ENCODE measurements at regions not wholly inside any gene's neighbourhood (a gene's known extent, or its start where the extent isn't known, plus 50 kb on each side); places are given as distances from the start of the nearest gene placed in this dataset.
"Not testable (repeated sequence)": the region's sequence is repeated elsewhere in the genome, so short reads cannot be mapped to it uniquely, and the experiment has no call there.

DNA sequence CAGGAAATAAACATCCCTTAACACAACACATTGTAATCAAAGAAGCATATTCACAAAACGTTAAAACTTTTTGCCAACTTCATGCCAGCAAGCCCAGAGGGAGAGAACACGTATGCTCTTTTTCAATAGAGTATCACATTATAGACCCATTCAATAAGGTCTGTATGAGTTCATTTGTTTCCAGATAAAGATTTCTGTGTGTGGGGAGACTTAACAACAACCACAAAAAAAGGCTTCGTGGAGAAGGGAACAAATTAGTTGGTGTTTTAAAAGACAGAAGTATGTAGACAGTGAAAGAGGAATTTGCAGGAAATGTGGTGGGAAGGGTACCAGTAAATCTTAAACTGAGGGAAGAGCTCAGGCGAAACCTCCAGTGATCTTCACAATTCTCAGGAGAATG is 103.4 kb downstream of the SPDYE17 start:
- in situ Hi-C loops (cut with MboI; ENCODE audit: low pct_unique_long_range_greater_than_20kb, low sequenced_read_pairs); DNase-seq: not testable (repeated sequence)

- in situ Hi-C loops (cut with MboI; ENCODE audit: low pct_unique_long_range_greater_than_20kb, low sequenced_read_pairs); DNase-seq: not testable (repeated sequence)
Measured at GRCh38 chr7:76927741-76928393, 104.3 kb downstream of the SPDYE17 start.

GRCh38 chr7:76926416-76926815 is 105.7 kb downstream of the SPDYE17 start:
- in situ Hi-C loops (cut with MboI; ENCODE audit: low pct_unique_long_range_greater_than_20kb, low sequenced_read_pairs); DNase-seq: not testable (repeated sequence)

GRCh38 chr7:76924756-76925155 is 107.4 kb downstream of the SPDYE17 start:
- DNase-seq; in situ Hi-C loops (cut with MboI; ENCODE audit: low pct_unique_long_range_greater_than_20kb, low sequenced_read_pairs): not testable (repeated sequence)

- DNase-seq; in situ Hi-C loops (cut with MboI; ENCODE audit: low pct_unique_long_range_greater_than_20kb, low sequenced_read_pairs): not testable (repeated sequence)
Measured at GRCh38 chr7:76918619-76919018, 113.5 kb downstream of the SPDYE17 start.

GRCh38 chr7:76914361-76914760 is 117.8 kb downstream of the SPDYE17 start:
- DNase-seq, result not testable (repeated sequence)

DNA sequence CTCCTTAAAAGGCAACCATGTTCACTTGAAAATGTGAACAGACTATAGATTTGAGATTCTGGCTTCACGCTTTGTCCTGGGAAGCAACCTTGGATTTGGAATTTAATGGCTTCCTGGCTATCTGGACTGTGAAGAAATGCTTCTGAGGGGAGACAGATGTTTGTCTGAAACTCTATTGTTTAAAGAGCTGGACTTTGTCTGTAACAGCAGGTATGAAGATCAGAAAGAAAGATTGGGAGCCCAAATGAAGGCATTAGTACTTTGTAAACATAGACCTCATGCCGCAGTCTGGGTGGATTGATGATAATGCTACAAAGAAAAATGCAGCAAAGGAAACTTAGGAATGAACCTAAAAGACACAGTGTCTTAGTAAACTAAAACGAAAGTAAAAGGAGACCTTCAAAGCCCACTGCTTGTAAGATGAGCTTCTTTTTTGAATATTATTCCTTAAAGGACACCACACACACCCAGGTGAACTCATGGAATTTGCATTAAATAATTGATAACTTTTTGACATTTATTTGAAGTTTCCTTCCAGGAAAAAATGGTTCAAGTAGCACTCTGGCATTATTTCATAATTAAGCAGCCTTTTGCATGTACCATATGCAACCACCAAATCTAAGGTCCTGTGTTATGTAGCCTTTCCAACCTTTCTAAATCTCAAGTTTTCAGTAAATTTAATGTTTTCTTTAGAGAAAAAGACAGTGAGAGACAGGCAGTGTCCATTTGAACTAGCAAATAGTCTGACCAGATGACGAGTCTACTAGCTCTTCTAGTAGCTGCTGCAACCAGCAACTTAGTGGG is 119.9 kb downstream of the SPDYE17 start:
- in situ Hi-C loops (cut with MboI; ENCODE audit: low pct_unique_long_range_greater_than_20kb, low sequenced_read_pairs); DNase-seq: not testable (repeated sequence)

More at GRCh38 chr7:76914361-76914760, 117.8 kb downstream of the SPDYE17 start:
- in situ Hi-C loops (cut with MboI; ENCODE audit: low pct_unique_long_range_greater_than_20kb, low sequenced_read_pairs), result not testable (repeated sequence)

- DNase-seq; in situ Hi-C loops (cut with MboI; ENCODE audit: low pct_unique_long_range_greater_than_20kb, low sequenced_read_pairs): not testable (repeated sequence)
Measured at GRCh38 chr7:76904688-76905087, 127.5 kb downstream of the SPDYE17 start.

- in situ Hi-C loops (cut with MboI; ENCODE audit: low pct_unique_long_range_greater_than_20kb, low sequenced_read_pairs); DNase-seq: not testable (repeated sequence)
Measured at GRCh38 chr7:76901944-76902710, 130.0 kb downstream of the SPDYE17 start.

GRCh38 chr7:76898807-76899206 is 133.4 kb downstream of the SPDYE17 start:
- in situ Hi-C loops (cut with MboI; ENCODE audit: low pct_unique_long_range_greater_than_20kb, low sequenced_read_pairs); DNase-seq: not testable (repeated sequence)

- DNase-seq; in situ Hi-C loops (cut with MboI; ENCODE audit: low pct_unique_long_range_greater_than_20kb, low sequenced_read_pairs): not testable (repeated sequence)
Measured at GRCh38 chr7:76897007-76897406, 135.2 kb downstream of the SPDYE17 start.

- DNase-seq; in situ Hi-C loops (cut with MboI; ENCODE audit: low pct_unique_long_range_greater_than_20kb, low sequenced_read_pairs): not testable (repeated sequence)
Measured at GRCh38 chr7:76895696-76896095, 136.5 kb downstream of the SPDYE17 start.

- in situ Hi-C loops (cut with MboI; ENCODE audit: low pct_unique_long_range_greater_than_20kb, low sequenced_read_pairs); DNase-seq: not testable (repeated sequence)
Measured at GRCh38 chr7:76891771-76892170, 140.4 kb downstream of the SPDYE17 start.

GRCh38 chr7:76879733-76880288 is 152.3 kb downstream of the SPDYE17 start:
- in situ Hi-C loops (cut with MboI; ENCODE audit: low pct_unique_long_range_greater_than_20kb, low sequenced_read_pairs); DNase-seq: not testable (repeated sequence)

GRCh38 chr7:76875760-76876159 is 156.4 kb downstream of the SPDYE17 start:
- DNase-seq; in situ Hi-C loops (cut with MboI; ENCODE audit: low pct_unique_long_range_greater_than_20kb, low sequenced_read_pairs): not testable (repeated sequence)

GRCh38 chr7:76870504-76870808 is 161.7 kb downstream of the SPDYE17 start:
- DNase-seq; in situ Hi-C loops (cut with MboI; ENCODE audit: low pct_unique_long_range_greater_than_20kb, low sequenced_read_pairs): not testable (repeated sequence)

DNA sequence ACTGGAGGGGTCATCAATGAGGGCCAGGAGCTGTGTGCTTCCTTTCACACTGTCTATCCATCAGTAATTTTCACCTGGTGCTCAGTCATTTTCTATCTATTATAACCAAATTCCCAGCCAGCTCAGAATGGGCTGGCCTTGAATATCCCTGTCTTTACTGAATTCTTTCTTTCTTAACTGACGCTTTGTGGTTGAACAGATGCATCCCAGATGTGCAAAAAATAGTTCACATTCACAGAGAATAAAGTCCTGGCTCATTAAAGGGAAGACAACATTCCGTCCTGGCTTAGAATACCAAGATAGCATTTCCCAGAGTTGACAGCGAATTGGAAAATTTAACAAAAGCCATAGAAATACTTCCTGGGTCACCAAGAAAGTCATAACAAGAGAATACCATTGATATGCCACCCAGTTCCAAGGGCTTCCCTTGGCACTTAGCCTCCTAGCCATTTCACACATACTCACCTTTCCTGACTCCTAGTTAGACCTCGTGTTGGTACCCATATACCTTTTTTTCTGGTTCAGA is 164.7 kb downstream of the SPDYE17 start:
- DNase-seq; in situ Hi-C loops (cut with MboI; ENCODE audit: low pct_unique_long_range_greater_than_20kb, low sequenced_read_pairs): not testable (repeated sequence)

GRCh38 chr7:76863150-76863773 is 168.9 kb downstream of the SPDYE17 start:
- in situ Hi-C loops (cut with MboI; ENCODE audit: low pct_unique_long_range_greater_than_20kb, low sequenced_read_pairs); DNase-seq: not testable (repeated sequence)

DNA sequence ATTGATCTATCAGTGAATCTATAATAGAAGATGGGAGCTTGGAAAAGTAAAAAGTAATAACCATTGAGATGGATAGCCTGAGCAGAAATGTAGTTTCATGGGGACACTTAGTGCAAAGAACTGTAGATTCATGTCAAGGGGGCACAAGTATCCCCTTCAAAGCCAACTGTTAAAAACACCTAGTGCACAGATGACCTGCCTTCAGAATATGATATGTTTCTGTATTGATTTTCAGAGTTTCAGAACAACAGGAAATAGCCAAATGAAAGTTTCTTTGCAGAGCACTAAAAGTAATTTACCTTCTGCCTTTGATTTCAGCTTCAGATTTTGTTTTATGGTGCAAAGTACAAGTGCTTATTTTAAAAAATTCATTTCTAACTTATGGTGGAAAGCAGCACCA is 169.9 kb downstream of the SPDYE17 start:
- DNase-seq; in situ Hi-C loops (cut with MboI; ENCODE audit: low pct_unique_long_range_greater_than_20kb, low sequenced_read_pairs): not testable (repeated sequence)

Data from KBM-7 (cell line).